Adipocyte (in vitro differentiated cells): ENCODE measurements at regions not wholly inside any gene's neighbourhood (a gene's known extent, or its start where the extent isn't known, plus 50 kb on each side); places are given as distances from the start of the nearest gene placed in this dataset.

Source experiments
- DNase-seq: peaks from one replicate; pipeline ENCODE4 v3.0.0-alpha.2; 2015; ENCODE audit warnings: low read depth
- H3K27me3 ChIP-seq: replicated peaks from 2 replicates; pipeline ENCODE4 v1.7.0; 2013; ENCODE audit warnings: mild to moderate bottlenecking, low read length, moderate library complexity; ENCODE audit not compliant: control insufficient read depth, insufficient read depth
- H3K36me3 ChIP-seq: 2 replicates; pipeline ENCODE4 v1.7.0; 2013; ENCODE audit warnings: low read length, mild to moderate bottlenecking, moderate library complexity; ENCODE audit not compliant: control insufficient read depth, insufficient read depth, severe bottlenecking
- H3K4me1 ChIP-seq: 2 replicates; pipeline ENCODE4 v1.7.0; 2013; ENCODE audit warnings: mild to moderate bottlenecking, low read length, moderate library complexity; ENCODE audit not compliant: control insufficient read depth, insufficient read depth
- H3K4me3 ChIP-seq: 2 replicates; pipeline ENCODE4 v1.7.0; 2013; ENCODE audit warnings: mild to moderate bottlenecking, low read length, moderate library complexity
- H3K9ac ChIP-seq: 2 replicates; pipeline ENCODE4 v1.7.0; 2013; ENCODE audit warnings: mild to moderate bottlenecking, low read length, moderate library complexity
- H3K9me3 ChIP-seq: 2 replicates; pipeline ENCODE4 v1.7.0; 2013; ENCODE audit warnings: mild to moderate bottlenecking, low read length, moderate library complexity; ENCODE audit not compliant: control insufficient read depth

GRCh38 chr3:161754420-161755053 is 257.9 kb downstream of the OTOL1 start:
- DNase-seq, result no peak
- no peak overlapping the region for H3K9ac ChIP-seq
- H3K36me3 ChIP-seq, result no peaks in the 10 kb centered on the region
- H3K4me1 ChIP-seq, result no peaks in the 10 kb centered on the region
- no peaks in the 10 kb centered on the region for H3K27me3 ChIP-seq
- no peaks in the 10 kb centered on the region for H3K9me3 ChIP-seq
- no peak overlapping the region for H3K4me3 ChIP-seq

GRCh38 chr3:161759444-161759843 is 262.8 kb downstream of the OTOL1 start:
- DNase-seq, result no peak
- Histone ChIP-seq H3K9me3 (no peaks in the 10 kb centered on the region), H3K9ac (no peak overlapping the region), H3K36me3 (no peaks in the 10 kb centered on the region), H3K4me3 (no peak overlapping the region), H3K4me1 (no peaks in the 10 kb centered on the region), H3K27me3 (no peaks in the 10 kb centered on the region)

DNA sequence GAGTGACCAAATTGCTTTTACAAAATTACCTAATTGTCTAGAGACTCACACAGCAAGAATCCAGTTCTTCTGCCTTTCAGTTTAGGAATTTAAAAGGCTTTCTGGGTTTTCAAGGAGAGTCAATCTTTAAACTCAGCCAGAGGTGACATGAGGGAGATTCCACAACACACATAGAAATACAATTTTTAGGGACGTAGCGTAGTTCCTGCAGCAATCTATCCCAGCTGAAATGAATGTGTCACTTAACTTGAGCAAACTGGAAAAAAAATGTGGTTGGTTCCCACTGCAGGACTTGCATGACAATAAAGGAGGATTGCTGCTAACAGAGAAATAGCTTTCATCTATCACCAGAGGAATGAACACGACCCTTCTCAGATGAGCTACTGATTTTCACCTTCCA is 269.7 kb downstream of the OTOL1 start:
- H3K9ac ChIP-seq, result no peak overlapping the region
- no peaks in the 10 kb centered on the region for H3K27me3 ChIP-seq
- no peaks in the 10 kb centered on the region for H3K4me1 ChIP-seq
- no peak overlapping the region for H3K4me3 ChIP-seq
- no peaks in the 10 kb centered on the region for H3K36me3 ChIP-seq
- H3K9me3 ChIP-seq, result no peaks in the 10 kb centered on the region
- no peak for DNase-seq

DNA sequence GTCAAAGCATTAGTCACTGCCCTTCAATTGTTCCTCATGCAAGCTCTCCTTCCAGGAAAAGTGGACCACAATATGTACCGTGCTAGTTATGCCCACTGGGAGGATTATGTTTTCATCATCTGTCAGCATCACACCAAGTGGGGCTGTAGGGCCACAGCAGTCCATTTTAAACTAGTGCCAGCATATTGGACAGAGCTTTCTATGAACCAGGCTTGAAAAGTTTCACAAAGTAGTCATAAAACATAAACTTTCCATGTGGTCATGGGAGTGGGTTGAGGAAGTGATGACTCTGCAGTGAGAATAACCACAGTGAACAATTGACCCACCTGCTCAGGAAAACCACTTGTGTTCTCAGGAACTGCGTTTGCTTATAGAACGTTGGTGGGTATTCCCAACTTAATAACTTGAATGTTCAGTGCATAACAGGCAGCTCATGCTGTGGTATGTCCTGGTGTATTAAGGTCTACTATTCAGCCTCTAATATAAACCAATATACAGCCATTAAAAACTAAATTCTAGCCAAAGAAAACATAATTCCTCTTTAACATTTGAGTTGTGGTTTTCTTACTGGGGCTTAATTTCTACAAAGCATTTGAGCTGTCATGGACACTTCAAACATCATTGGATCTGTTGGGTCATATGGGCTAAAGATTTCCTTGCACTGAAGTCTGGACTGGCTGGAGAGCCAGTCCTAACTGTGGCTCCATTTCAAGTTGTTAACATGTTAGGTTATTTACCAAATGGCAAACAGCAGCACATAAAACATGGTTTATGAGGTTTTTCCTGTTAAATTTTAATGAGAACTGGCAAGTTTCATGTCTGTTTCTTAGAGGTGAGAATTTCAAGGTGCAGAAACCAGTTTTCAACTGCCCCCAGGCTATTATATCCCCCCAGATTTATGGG is 274.1 kb downstream of the OTOL1 start:
- Histone ChIP-seq H3K36me3 (no peaks in the 10 kb centered on the region), H3K4me3 (no peak overlapping the region), H3K4me1 (no peaks in the 10 kb centered on the region), H3K9ac (no peak overlapping the region), H3K9me3 (no peaks in the 10 kb centered on the region), H3K27me3 (no peaks in the 10 kb centered on the region)
- no peak for DNase-seq

GRCh38 chr3:161781381-161781780 is 284.8 kb downstream of the OTOL1 start:
- H3K27me3 ChIP-seq, result no peaks in the 10 kb centered on the region
- H3K4me1 ChIP-seq, result peaks cover 9% of the 10 kb centered on the region
- peak overlapping the region; percentile 10 for H3K9ac ChIP-seq
- H3K36me3 ChIP-seq, result no peaks in the 10 kb centered on the region
- DNase-seq, result peak; percentile 16
- H3K4me3 ChIP-seq, result peak overlapping the region; percentile 35
- H3K9me3 ChIP-seq, result no peaks in the 10 kb centered on the region

DNA sequence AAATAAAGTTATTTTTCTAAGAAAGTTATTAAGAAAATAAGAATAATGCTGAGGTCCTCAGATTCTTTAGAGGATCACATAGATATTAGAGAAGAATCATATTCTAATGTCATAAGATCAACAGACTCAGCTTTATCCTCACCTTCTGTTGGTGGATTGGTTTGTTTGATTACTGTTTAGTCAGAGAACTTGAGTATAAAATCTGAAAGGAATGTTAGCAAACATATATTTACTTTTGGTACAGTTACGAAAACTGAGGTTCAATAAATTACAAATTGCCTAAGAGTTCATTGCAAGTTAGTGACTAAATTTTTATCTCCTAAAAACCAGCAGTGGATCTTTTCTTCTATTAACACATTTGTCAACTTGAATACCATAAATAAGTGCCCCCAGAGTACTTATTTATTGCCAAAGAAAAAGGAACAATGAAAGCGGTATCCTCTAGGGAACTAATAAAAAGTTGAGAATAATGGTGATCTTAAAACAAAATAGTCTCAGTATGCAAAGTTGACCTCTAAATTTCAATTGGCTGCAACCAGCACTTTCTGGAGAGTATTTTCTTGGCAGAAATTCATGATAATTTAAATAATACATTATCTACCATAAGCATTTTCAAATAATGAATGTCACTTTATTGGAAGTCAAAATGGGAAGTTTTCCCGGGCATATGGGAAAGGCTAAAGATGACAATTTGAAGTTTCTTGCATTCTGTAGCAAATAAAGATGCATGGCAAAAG is 296.8 kb downstream of the OTOL1 start:
- no peaks in the 10 kb centered on the region for H3K27me3 ChIP-seq
- H3K9me3 ChIP-seq, result no peaks in the 10 kb centered on the region
- H3K4me1 ChIP-seq, result peaks cover 3% of the 10 kb centered on the region
- no peak overlapping the region for H3K9ac ChIP-seq
- H3K36me3 ChIP-seq, result no peaks in the 10 kb centered on the region
- no peak overlapping the region for H3K4me3 ChIP-seq
- no peak for DNase-seq

GRCh38 chr3:161794551-161794950 is 297.9 kb downstream of the OTOL1 start:
- H3K9ac ChIP-seq, result no peak overlapping the region

DNA sequence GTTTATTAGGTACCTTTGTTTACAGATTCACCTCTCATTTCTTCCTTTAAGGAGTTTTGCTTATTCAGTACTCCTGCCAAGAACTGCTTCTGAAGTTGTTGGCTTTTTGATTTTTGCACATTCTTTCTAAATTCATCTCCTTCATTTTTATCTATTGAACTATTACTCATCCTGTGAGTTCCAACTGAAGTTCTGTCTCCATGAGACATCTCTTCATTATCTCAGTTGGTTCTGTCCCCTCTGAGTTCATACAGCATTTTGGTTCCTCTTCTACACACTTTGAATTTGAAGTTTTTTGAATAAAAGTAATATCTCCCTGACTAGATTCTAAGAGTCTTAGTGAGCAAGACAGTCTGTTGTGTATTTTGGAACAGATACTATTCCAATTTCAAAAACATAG is 299.7 kb downstream of the OTOL1 start:
- DNase-seq, result no peak
- peaks cover 3% of the 10 kb centered on the region for H3K4me1 ChIP-seq
- H3K9me3 ChIP-seq, result no peaks in the 10 kb centered on the region
- H3K9ac ChIP-seq, result no peak overlapping the region
- H3K27me3 ChIP-seq, result no peaks in the 10 kb centered on the region
- no peaks in the 10 kb centered on the region for H3K36me3 ChIP-seq
- H3K4me3 ChIP-seq, result no peak overlapping the region

More at GRCh38 chr3:161794551-161794950, 297.9 kb downstream of the OTOL1 start:
- peaks cover 3% of the 10 kb centered on the region for H3K4me1 ChIP-seq
- no peaks in the 10 kb centered on the region for H3K36me3 ChIP-seq
- H3K9me3 ChIP-seq, result no peaks in the 10 kb centered on the region
- DNase-seq, result no peak
- H3K27me3 ChIP-seq, result no peaks in the 10 kb centered on the region
- no peak overlapping the region for H3K4me3 ChIP-seq

DNA sequence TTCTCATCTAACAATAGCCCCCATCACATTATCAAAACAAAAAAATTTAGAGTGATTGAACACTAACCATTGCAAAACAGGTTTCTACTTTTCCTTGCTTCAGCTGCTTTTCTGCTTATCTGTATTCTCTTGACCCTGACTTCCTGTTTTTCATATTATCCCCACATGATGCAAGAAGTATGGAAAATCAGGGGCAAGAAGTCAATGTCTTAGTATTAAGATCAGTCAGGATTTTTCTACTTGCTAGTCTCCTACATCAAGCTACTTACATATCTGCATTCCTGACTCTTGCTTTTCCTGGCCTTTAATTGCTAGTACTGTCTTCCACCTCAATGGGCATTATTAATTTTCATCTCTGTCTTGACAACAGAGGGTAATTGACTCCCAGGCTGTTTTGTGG is 300.2 kb downstream of the OTOL1 start:
- Histone ChIP-seq H3K4me1 (peaks cover 3% of the 10 kb centered on the region), H3K36me3 (no peaks in the 10 kb centered on the region)

DNA sequence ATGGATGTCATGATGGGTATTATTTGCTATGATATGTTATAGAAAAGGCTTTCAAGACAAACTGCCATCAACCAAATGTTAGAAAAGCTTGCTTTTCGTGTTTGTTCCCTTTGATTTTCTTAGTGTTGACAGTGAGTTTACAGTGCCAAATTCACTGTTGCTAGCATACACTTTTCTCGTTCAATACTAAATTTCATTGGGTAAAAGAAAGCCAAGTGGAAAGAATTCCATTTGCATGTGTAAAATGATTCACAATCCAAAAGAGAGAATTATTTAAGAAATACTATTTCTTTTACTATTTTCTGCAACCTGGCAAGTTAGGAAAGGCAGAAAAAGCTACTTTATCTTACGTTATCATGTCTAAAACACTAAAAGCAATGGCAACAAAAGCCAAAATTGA is 301.4 kb downstream of the OTOL1 start:
- no peaks in the 10 kb centered on the region for H3K27me3 ChIP-seq
- DNase-seq, result no peak
- no peaks in the 10 kb centered on the region for H3K9me3 ChIP-seq
- peaks cover 3% of the 10 kb centered on the region for H3K4me1 ChIP-seq
- H3K9ac ChIP-seq, result no peak overlapping the region
- H3K4me3 ChIP-seq, result no peak overlapping the region
- H3K36me3 ChIP-seq, result no peaks in the 10 kb centered on the region

More for the DNA sequence above, 300.2 kb downstream of the OTOL1 start:
- no peaks in the 10 kb centered on the region for H3K9me3 ChIP-seq
- H3K4me3 ChIP-seq, result no peak overlapping the region
- no peak for DNase-seq
- H3K27me3 ChIP-seq, result no peaks in the 10 kb centered on the region
- no peak overlapping the region for H3K9ac ChIP-seq

DNA sequence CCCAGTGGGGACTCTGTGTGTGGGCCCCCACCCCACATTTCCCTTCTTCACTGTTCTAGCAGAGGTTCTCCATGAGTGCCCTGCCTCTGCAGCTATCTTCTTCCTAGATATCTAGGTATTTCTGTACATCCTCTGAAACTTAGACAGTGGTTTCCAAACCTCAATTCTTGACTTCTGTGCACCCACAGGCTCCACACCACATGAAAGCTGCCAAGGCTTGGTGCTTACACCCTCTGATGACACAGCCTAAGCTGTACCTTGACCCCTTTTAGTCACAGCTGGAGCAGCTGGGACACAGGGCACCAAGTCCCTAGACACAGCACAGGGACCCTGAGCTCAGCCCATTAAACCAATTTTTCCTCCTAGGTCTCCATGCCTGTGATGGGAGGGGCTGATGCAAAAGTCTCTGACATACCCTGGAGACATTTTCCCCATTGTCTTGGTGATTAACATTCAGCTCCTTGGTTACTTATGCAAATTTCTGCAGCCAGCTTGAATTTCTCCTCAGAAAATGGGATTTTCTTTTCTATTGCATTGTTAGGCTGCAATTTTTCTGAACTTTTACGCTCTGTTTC is 304.5 kb downstream of the OTOL1 start:
- H3K27me3 ChIP-seq, result no peaks in the 10 kb centered on the region
- H3K9ac ChIP-seq, result no peak overlapping the region
- no peak overlapping the region for H3K4me3 ChIP-seq
- no peaks in the 10 kb centered on the region for H3K9me3 ChIP-seq
- no peaks in the 10 kb centered on the region for H3K36me3 ChIP-seq
- H3K4me1 ChIP-seq, result no peaks in the 10 kb centered on the region
- DNase-seq, result no peak
